HG02763 (cell line): ENCODE measurements at regions not wholly inside any gene's neighbourhood (a gene's known extent, or its start where the extent isn't known, plus 50 kb on each side); places are given as distances from the start of the nearest gene placed in this dataset.
A peak's percentile ranks its signal among the peaks of the same experiment; 100 is the strongest.

ENCODE experiments used
- ATAC-seq: cut with Tn5 transposase; IDR thresholded peaks from one replicate; pipeline ENCODE4 v1.9.1; 2021; ENCODE audit warnings: mild to moderate bottlenecking, moderate library complexity; ENCODE audit not compliant: unreplicated experiment

DNA sequence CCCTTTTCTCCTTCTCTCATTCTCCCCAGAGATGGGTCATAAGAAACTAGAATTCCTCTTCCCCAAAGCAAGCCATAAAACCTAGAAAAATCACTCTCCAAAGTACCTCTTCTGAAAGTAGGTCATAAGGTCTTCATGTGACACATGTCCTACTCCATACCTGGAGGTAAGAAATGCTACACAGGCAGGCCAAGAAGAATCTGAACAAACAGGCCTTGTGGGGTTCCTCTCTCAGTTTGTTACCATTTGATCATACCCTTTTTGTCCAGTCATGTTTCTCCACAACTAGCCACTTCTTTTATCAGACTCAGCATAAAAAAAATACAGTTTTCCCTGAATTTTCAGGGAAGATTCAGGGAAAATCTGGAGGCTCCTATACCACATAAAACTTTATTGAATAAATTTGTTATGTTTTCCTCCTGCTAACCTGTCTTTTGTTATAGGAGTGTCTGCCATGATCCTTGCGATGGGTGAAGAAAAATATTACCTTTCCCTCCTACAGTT lies 134.4 kb upstream of the LMO4 start:
- ATAC-seq, result no peak

GRCh38 chr1:87194856-87195255 lies 133.8 kb upstream of the LMO4 start:
- ATAC-seq, result no peak

- no peak for ATAC-seq
Observed at GRCh38 chr1:87196110-87196827, 132.4 kb upstream of the LMO4 start.

DNA sequence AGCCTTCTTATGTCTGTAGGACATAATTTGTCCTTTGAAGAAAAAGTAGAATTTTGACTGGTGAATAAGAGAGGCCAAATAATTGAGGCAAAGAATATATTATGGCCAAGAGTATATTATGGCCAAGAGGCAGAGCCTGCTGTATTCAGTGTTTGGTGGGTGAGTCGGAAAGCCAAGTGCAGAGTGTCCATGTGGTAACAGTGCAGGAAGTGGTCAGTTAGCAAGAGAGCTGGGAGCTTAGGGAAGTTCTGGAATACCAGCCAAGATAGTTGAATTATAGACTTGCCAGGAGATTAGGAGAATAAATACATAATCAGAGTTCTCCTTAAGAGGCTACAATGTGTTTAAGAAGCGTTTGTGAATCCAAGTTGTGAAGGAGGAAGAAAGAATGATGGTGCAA lies 131.5 kb upstream of the LMO4 start:
- no peak for ATAC-seq

DNA sequence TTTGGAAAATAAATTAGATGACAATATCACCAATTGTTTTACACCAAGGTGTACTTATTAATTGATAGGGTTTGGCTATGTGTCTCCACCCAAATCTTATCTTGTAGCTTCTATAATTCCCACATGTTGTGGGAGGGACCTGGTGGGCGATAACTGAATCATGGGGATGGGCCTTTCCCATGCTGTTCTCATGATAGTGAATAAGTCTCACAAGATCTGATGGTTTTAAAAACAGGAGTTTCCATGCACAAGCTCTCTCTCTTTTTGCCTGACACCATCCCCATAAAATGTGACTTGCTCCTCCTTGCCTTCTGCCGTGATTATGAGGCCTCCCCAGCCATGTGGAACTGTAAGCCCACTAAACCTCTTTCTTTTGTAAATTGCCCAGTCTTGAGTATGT lies 131.0 kb upstream of the LMO4 start:
- no peak for ATAC-seq

- no peak for ATAC-seq
Observed at GRCh38 chr1:87200875-87201638, 127.6 kb upstream of the LMO4 start.

GRCh38 chr1:87201768-87202167 lies 126.9 kb upstream of the LMO4 start:
- ATAC-seq, result no peak

DNA sequence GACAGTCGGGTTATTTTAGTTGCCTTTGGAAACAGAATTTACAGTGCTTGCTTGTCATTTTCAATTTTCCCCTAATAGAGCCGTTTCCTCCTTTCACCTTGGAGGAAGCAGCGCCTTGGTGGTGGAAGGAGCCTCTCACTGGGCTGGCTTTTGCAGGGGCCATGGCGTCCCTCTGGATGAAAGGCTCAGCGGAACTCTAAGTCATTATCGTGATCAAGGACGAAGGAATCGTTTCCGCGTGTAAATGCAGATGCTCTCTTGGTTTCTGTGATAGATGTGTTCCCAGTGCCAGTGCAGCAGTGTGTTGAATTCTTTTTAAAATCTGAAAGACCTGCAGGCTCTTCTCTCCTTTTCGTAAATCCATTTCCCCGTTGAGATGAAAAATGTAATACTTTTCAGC lies 126.2 kb upstream of the LMO4 start:
- no peak for ATAC-seq

DNA sequence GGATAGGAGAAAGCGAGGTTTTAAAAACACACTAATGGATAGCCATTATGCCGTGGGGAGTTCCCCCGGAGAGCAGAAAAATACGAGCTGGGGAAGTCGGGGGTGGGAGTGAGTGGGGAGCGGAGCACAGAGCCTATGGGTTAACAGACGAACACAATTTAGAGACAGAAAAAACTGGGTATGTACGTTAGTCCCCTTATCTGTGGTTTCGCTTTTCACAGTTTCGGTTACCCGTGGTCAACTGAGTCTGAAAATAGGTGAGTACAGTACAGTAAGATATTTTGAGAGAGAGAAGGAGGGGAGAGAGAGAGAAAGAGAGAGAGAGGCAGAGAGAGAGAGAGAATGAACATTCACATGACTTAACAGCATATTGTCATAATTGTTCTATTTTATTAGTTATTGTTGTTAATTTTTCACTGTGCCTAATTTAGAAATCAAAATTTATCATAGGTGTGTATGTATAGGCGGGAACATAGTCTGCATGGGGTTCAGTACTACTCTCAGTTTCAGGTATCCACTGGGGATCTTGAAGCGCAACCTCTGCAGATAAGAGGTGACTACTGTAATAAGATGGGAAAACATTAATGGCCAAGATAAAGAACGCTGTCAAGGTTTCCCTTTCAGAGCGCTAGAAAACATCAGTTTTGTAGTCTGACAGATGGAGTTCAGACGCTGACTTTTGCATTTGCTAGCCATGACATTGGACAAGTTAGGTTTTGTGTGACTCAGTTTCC lies 125.6 kb upstream of the LMO4 start:
- ATAC-seq, result peak; percentile 90

- ATAC-seq, result no peak
Observed at GRCh38 chr1:87203904-87204303, 124.8 kb upstream of the LMO4 start.

DNA sequence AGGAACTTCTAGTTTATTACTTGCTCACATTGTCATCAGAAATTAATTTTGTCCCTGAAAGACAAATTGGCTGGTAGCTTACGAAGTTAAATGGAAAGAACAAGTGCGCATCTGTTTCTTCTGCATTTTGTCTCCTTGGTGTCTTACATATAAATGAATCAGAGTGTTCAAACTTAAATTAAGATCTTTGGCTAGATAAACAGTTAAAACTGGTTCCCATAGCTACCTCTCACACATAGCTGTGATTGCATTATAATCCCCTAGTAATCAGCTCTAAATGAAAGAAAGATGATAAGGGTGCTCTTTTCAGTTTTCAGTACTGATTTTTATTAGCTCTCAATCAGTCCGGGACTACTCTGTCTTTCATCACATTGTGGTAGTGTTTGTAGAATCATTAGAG lies 124.2 kb upstream of the LMO4 start:
- ATAC-seq, result no peak

DNA sequence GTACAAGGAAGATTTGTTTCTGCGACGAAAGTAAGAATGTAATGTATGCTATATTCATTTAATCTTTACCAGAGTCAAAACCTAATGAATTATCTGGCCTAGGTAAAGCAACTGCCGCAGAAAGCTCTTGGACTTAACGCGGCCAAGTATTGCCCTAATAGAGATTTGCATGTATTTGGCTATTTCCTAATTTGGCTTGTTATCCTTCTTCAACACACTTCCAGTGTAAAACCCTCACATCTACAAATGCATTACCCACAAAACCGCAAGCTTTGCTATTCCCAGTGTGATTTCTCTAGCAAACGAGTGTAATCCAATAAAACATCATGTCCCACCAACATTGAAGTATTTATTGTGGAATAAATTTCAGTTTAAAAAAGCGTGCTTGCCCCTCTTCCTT lies 123.8 kb upstream of the LMO4 start:
- no peak for ATAC-seq

GRCh38 chr1:87206044-87206831 lies 122.4 kb upstream of the LMO4 start:
- no peak for ATAC-seq

- no peak for ATAC-seq
Observed at GRCh38 chr1:87208080-87208479, 120.6 kb upstream of the LMO4 start.

DNA sequence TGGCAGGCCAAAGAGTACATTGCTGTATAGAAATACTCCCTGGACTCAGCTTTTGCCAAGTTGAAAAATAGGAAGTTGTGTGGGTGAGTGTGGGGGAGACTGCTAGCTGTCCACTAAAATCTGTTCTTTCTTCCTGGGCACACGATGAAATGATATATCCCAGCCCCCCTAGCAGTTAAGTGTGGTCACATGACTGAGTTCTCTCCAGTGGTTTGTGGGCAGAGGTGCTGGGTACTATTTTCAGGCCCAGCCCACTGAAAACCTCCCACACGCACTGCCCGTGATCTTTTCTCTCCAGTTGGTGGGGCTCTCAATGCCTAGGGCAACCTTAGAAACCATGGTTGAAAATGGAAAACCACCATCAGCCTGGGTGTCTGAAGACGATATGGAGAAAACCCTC lies 119.7 kb upstream of the LMO4 start:
- no peak for ATAC-seq

DNA sequence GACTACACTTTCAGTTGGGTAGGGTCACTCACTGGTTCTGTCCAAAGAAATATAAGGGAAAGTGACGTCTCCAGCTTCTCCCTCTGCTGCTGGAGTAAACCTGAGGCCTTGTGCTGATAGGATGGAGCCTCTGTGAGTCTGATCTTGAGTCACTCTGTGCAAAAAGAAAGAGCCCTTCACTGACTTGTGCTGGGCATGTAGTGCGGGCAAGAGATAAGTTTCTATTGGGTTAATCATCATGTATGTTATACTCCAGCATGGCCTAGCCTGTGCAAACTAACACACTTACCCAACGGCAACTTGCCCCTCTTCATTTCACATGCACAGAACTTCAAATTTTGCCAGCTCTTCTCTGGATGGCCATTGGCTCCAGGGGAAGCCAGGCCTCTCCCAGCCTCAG lies 118.5 kb upstream of the LMO4 start:
- ATAC-seq, result no peak

GRCh38 chr1:87212431-87213134 lies 116.1 kb upstream of the LMO4 start:
- ATAC-seq, result no peak

DNA sequence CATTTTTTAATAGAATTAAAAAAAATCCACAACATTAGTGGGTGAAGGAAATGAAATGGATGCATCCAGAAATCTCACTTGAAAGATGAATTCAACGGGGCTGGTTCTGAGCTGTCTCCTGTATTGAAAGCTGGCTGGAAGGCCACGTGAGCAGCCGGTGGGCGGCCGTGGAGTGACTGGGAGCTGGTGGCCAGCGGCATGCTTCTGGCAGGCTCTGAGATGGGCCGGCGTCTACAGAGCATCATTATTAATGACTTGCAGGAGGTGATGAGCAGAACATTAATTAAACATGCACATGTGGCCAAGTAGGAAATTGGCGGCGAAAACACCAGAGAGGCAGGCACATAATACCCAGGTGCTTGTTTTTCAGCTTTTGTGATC lies 115.6 kb upstream of the LMO4 start:
- no peak for ATAC-seq

GRCh38 chr1:87215592-87215991 lies 113.1 kb upstream of the LMO4 start:
- ATAC-seq, result no peak

DNA sequence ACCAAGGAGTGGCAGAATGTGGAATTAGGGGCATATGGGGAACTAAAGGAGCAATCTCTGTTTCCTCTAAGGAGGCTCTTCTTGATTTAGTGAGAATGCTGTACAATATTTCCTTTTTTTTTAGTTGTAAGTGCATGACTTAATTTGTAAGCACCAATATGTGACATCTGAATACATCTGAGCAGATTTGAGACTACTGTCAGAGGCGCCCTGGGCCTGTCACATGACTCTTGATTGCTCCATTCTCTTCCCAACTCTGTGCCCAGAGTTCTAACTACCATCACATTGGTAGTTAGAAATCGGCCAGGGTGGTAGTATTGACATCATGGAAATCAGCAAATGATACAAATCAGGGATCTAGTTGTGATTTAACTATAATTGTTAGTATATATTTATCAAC lies 110.1 kb upstream of the LMO4 start:
- no peak for ATAC-seq
